Activated CD4-positive, CD25-positive, alpha-beta regulatory T cell treated with anti-CD3 and anti-CD28 coated beads, Interleukin-2, amount 50 U/mL, for 24 hours (primary cell): ENCODE measurements at regions not wholly inside any gene's neighbourhood (a gene's known extent, or its start where the extent isn't known, plus 50 kb on each side); places are given as distances from the start of the nearest gene placed in this dataset.
"Not testable (repeated sequence)": the region's sequence is repeated elsewhere in the genome, so short reads cannot be mapped to it uniquely, and the experiment has no call there.

ENCODE experiments used
- ATAC-seq, 2 donors: fragments of 150-1000 bp; cut with Tn5 transposase; one replicate each; pipeline ENCODE4 v1.10.0; 2021; ENCODE audit warnings: mild to moderate bottlenecking in 1 of 2, moderate library complexity in 1 of 2

GRCh38 chrX:73940893-73941470 lies 88.5 kb upstream of the XIST start:
- no peak for ATAC-seq

DNA sequence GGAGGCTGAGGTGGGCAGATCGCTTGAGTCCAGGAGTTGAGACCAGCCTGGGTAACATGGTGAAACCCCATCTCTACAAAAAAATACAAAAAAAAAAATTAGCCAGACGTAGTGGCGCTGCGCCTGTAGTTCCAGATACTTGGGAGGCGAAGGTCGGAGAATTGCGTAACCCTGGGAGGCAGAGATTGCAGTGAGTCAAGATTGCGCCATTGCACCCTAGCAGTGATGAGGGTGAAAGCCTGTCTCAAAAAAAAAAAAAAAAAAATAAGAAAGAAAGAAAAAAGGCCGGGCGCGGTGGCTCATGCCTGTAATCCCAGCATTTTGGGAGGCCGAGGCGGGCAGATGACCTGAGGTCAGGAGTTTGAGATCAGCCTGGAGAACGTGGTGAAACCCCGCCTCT lies 85.3 kb upstream of the XIST start:
- ATAC-seq, result not testable (repeated sequence)

GRCh38 chrX:73932522-73932921 lies 80.0 kb upstream of the XIST start:
- no peak for ATAC-seq

- no peak for ATAC-seq
These were observed 77.8 kb upstream of the XIST start for GRCh38 chrX:73930300-73930699.

DNA sequence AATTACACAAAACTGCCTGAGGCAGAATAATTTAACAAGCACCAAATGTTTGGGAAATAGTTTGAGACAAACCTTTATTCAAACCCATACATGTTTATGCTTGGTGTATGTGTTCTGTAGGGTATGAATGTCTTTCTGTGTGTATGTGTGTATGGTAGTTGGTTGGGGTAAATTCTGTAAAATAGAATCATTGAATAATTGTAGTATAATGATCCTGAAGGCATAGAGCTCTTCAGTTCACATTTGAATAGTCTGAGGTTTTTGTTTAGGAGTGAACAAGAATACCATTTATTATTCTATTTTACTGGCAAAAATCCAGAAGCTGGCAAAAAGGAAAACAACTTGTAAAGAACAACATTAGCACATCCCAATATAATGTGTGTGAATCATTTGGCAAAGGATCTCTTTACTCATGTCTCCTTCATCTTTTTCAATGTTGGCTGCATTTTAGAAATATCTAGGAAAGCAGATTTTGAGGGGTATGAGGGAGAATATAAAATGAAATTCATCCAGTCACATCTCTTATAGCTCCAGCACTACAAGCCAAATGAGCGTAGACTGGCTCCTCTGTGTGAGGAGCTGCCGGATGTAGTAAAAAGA lies 70.4 kb upstream of the XIST start:
- ATAC-seq, result no peak

- ATAC-seq, result no peak
These were observed 64.6 kb upstream of the XIST start for GRCh38 chrX:73916931-73917667.

- no peak for ATAC-seq
These were observed 64.0 kb upstream of the XIST start for GRCh38 chrX:73916489-73916888.

DNA sequence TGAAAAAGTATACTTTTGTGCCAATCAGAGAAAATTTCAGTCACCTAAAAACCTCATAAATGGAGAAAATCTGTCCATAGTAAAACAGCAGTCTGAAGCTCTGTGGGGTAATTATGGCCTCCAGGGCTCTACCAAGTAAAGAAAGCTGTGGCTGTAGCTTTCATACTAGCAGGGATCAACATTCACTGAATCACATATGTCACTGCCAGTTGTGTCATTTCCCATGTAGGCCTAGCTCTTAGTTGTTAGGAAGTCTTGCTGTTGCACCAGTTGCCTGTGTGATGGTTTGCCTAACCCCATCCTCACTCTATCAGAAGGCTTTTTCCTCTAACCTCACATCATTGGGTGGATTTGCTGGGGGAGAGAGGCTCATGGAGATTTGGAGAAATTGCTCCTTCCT lies 62.3 kb upstream of the XIST start:
- ATAC-seq, result not testable (repeated sequence)

- no peak for ATAC-seq
These were observed 61.1 kb upstream of the XIST start for GRCh38 chrX:73913580-73913979.

GRCh38 chrX:73911946-73912345 lies 59.4 kb upstream of the XIST start:
- ATAC-seq, result not testable (repeated sequence)

GRCh38 chrX:73905749-73906374 lies 53.3 kb upstream of the XIST start:
- ATAC-seq, result not testable (repeated sequence)

DNA sequence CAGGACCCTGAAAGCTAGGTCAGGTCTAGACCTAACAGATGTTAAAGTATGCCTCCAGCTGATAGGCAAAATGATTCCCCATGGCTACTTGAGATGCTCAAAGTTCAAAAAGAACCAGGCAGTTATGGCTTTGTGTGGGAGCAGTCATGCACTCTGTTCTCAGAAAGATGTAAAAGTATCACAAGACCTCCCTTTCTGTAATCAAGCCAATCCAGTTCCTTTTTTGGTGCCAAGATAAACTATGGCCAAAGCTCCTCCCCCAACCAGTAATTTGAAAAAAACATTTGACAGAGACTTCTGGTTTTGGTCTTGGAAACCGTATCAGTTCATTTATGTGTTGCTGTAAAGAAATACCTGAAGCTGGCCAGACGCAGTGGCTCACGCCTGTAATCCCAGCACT lies 51.4 kb upstream of the XIST start:
- no peak for ATAC-seq
